Keratinocyte (primary cell): ENCODE measurements at regions not wholly inside any gene's neighbourhood (a gene's known extent, or its start where the extent isn't known, plus 50 kb on each side); places are given as distances from the start of the nearest gene placed in this dataset.
"Not testable (repeated sequence)": the region's sequence is repeated elsewhere in the genome, so short reads cannot be mapped to it uniquely, and the experiment has no call there.

Experiments
- CTCF ChIP-seq, 3 experiments: IDR thresholded peaks in 1 of 3; conservative IDR thresholded peaks in 1 of 3; optimal IDR thresholded peaks in 1 of 3; 2 replicates in 2 of 3; 3 replicates in 1 of 3; pipeline versions ENCODE3 to v1.5.1; 2011; ENCODE audit warnings: low read length in 3 of 3, mild to moderate bottlenecking in 3 of 3, moderate library complexity in 2 of 3, control low read depth in 1 of 3, inconsistent platforms in 1 of 3; ENCODE audit not compliant: insufficient read depth in 2 of 3; ENCODE audit errors: extremely low read depth in 1 of 3
- EZH2 ChIP-seq: IDR thresholded peaks from one replicate; pipeline ENCODE4 v1.6.1; 2012; ENCODE audit warnings: inconsistent platforms, mild to moderate bottlenecking, low read length, moderate library complexity

GRCh38 chr1:149229813-149230212 lies 126.5 kb upstream of the NBPF9 start:
- not testable (repeated sequence) for TF ChIP-seq CTCF (optimal IDR thresholded peaks at IDR 0.05 in 1 of 3, IDR thresholded peaks at IDR 0.05 in 1 of 3, conservative IDR thresholded peaks at IDR 0.05 in 1 of 3; ENCODE audit: extremely low read depth in 1 of 3, insufficient read depth in 2 of 3, low read length in 3 of 3); EZH2
